ENCODE measurements at regions not wholly inside any gene's neighbourhood (a gene's known extent, or its start where the extent isn't known, plus 50 kb on each side); places are given as distances from the start of the nearest gene placed in this dataset.

DNA sequence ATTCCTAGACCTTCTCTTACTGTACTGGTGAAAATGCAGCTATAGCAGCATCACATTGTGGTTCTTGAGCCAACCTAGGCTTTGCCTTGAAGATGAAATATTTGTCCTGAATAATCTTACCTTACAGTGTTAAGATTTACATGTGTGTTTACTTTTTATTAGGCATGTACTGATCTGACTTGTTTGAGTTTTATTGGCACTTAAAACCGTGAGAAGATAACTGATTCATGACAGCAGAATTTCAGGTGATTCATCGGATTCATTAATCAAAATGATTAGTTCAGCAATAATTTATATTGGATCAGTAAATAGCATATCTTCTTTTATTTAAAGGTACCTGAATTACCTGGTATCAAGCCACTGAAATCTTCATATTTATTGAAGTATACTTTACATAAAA is 296.3 kb downstream of the KLF5 start:
- DNase-seq (ENCODE audit: low read depth) (no peak), FAIRE-seq (no peak)
- no peaks in the 10 kb centered on the region for H3K36me3 Mint-ChIP-seq (ENCODE audit: low read depth, unreplicated experiment)
- no peak overlapping the region for H3K27ac Mint-ChIP-seq (ENCODE audit: unreplicated experiment)
- H3K27me3 Mint-ChIP-seq (ENCODE audit: low read depth, unreplicated experiment): no peaks in the 10 kb centered on the region
- no peak overlapping the region for H3K4me3 ChIP-seq (ENCODE audit: insufficient read depth, low read depth, low read length)
- H3K4me3 Mint-ChIP-seq (ENCODE audit: unreplicated experiment): no peak overlapping the region
- TF ChIP-seq EZH2 (IDR thresholded peaks at IDR 0.05; ENCODE audit: insufficient read depth, low read length): no peak
- TF ChIP-seq, protein P1, sequence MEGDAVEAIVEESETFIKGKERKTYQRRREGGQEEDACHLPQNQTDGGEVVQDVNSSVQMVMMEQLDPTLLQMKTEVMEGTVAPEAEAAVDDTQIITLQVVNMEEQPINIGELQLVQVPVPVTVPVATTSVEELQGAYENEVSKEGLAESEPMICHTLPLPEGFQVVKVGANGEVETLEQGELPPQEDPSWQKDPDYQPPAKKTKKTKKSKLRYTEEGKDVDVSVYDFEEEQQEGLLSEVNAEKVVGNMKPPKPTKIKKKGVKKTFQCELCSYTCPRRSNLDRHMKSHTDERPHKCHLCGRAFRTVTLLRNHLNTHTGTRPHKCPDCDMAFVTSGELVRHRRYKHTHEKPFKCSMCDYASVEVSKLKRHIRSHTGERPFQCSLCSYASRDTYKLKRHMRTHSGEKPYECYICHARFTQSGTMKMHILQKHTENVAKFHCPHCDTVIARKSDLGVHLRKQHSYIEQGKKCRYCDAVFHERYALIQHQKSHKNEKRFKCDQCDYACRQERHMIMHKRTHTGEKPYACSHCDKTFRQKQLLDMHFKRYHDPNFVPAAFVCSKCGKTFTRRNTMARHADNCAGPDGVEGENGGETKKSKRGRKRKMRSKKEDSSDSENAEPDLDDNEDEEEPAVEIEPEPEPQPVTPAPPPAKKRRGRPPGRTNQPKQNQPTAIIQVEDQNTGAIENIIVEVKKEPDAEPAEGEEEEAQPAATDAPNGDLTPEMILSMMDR (IDR thresholded peaks at IDR 0.05; ENCODE audit: insufficient read depth, low read depth, low read length): no peak
- no peak overlapping the region for H3K27ac ChIP-seq (ENCODE audit: low read depth, low read length)
- H3K36me3 ChIP-seq (ENCODE audit: insufficient read depth, low read length): no peaks in the 10 kb centered on the region
- H4K20me1 ChIP-seq (ENCODE audit: insufficient read depth, low read length): no peaks in the 10 kb centered on the region
- no peak overlapping the region for H2AFZ ChIP-seq (ENCODE audit: low read depth, low read length)
- no peak overlapping the region for H3K9ac ChIP-seq (ENCODE audit: low read length)
- no peak overlapping the region for H3K4me2 ChIP-seq (ENCODE audit: low read length)
- no peaks in the 10 kb centered on the region for H3K4me1 ChIP-seq (ENCODE audit: insufficient read depth, low read length)
- peaks cover 3% of the 10 kb centered on the region for H3K9me3 Mint-ChIP-seq (ENCODE audit: unreplicated experiment)
- H3K27me3 ChIP-seq (ENCODE audit: insufficient read depth, low read length): no peaks in the 10 kb centered on the region
- no peaks in the 10 kb centered on the region for H3K4me1 Mint-ChIP-seq (ENCODE audit: low read depth, unreplicated experiment)
- H3K9me3 ChIP-seq (ENCODE audit: insufficient read depth, low read depth, low read length): no peaks in the 10 kb centered on the region
- no peaks in the 10 kb centered on the region for H3K79me2 ChIP-seq (ENCODE audit: insufficient read depth, low read length)

DNA sequence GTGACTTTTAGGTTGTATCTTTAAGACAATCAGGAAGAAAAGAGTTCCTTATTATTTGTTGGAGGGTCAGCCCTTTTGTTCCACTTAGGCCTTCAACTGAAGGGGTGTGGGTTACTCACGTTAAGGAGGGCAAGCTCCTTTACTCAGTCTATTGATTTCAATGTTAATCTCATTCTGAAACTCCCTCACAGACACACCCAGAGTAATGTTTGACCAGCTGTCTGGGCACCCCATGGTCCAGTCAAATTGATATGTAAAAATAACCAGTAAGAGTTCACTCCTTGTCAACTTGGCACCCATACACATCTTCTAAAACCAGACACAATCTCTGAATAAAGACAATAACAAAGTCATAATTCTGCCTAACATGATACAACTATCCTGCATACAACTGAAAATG is 292.9 kb downstream of the KLF5 start:
- peaks cover 3% of the 10 kb centered on the region for H3K9me3 Mint-ChIP-seq (ENCODE audit: unreplicated experiment)
- no peaks in the 10 kb centered on the region for H3K36me3 Mint-ChIP-seq (ENCODE audit: low read depth, unreplicated experiment)
- H3K4me3 Mint-ChIP-seq (ENCODE audit: unreplicated experiment): no peak overlapping the region
- H3K9ac ChIP-seq (ENCODE audit: low read length): no peak overlapping the region
- H3K4me1 ChIP-seq (ENCODE audit: insufficient read depth, low read length): no peaks in the 10 kb centered on the region
- no peaks in the 10 kb centered on the region for H3K27me3 ChIP-seq (ENCODE audit: insufficient read depth, low read length)
- H3K36me3 ChIP-seq (ENCODE audit: insufficient read depth, low read length): no peaks in the 10 kb centered on the region
- H3K27ac ChIP-seq (ENCODE audit: low read depth, low read length): no peak overlapping the region
- H3K9me3 ChIP-seq (ENCODE audit: insufficient read depth, low read depth, low read length): no peaks in the 10 kb centered on the region
- FAIRE-seq: no peak
- no peak for TF ChIP-seq EZH2 (IDR thresholded peaks at IDR 0.05; ENCODE audit: insufficient read depth, low read length)
- TF ChIP-seq, protein P1 (IDR thresholded peaks at IDR 0.05; ENCODE audit: insufficient read depth, low read depth, low read length): no peak
- no peaks in the 10 kb centered on the region for H4K20me1 ChIP-seq (ENCODE audit: insufficient read depth, low read length)
- no peak overlapping the region for H3K4me2 ChIP-seq (ENCODE audit: low read length)
- no peak overlapping the region for H3K27ac Mint-ChIP-seq (ENCODE audit: unreplicated experiment)
- H3K79me2 ChIP-seq (ENCODE audit: insufficient read depth, low read length): no peaks in the 10 kb centered on the region
- no peak for DNase-seq (ENCODE audit: low read depth)
- no peaks in the 10 kb centered on the region for H3K27me3 Mint-ChIP-seq (ENCODE audit: low read depth, unreplicated experiment)
- no peaks in the 10 kb centered on the region for H3K4me1 Mint-ChIP-seq (ENCODE audit: low read depth, unreplicated experiment)
- H3K4me3 ChIP-seq (ENCODE audit: insufficient read depth, low read depth, low read length): no peak overlapping the region
- no peak overlapping the region for H2AFZ ChIP-seq (ENCODE audit: low read depth, low read length)

DNA sequence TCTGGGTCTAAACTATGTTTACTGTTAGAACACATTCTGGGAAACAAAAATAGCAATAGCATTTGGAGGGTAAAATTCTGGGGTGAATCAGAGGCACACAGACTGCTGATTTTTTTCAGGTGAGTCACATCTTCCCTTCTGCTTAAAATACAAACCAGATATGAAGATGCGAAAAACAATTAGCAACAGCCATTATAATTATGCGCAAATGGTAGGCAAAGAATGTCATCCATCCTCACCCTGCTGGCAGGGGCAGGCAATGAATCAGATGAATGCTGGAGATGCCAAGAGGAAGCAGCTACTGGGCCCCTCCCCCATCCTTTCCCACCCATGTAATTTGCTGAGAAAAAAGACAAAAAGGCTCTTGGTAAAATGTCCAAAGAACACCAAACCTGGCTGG is 282.9 kb downstream of the KLF5 start:
- no peaks in the 10 kb centered on the region for H3K36me3 Mint-ChIP-seq (ENCODE audit: low read depth, unreplicated experiment)
- H3K27me3 Mint-ChIP-seq (ENCODE audit: low read depth, unreplicated experiment): no peaks in the 10 kb centered on the region
- peaks cover 8% of the 10 kb centered on the region for H3K4me1 ChIP-seq (ENCODE audit: insufficient read depth, low read length)
- no peaks in the 10 kb centered on the region for H3K9me3 ChIP-seq (ENCODE audit: insufficient read depth, low read depth, low read length)
- H3K36me3 ChIP-seq (ENCODE audit: insufficient read depth, low read length): no peaks in the 10 kb centered on the region
- no peaks in the 10 kb centered on the region for H3K27me3 ChIP-seq (ENCODE audit: insufficient read depth, low read length)
- H3K4me1 Mint-ChIP-seq (ENCODE audit: low read depth, unreplicated experiment): peaks cover 21% of the 10 kb centered on the region
- no peaks in the 10 kb centered on the region for H3K79me2 ChIP-seq (ENCODE audit: insufficient read depth, low read length)
- TF ChIP-seq, protein P1 (IDR thresholded peaks at IDR 0.05; ENCODE audit: insufficient read depth, low read depth, low read length): no peak
- no peak for TF ChIP-seq EZH2 (IDR thresholded peaks at IDR 0.05; ENCODE audit: insufficient read depth, low read length)
- H3K4me3 Mint-ChIP-seq (ENCODE audit: unreplicated experiment): no peak overlapping the region
- no peaks in the 10 kb centered on the region for H4K20me1 ChIP-seq (ENCODE audit: insufficient read depth, low read length)
- H3K4me3 ChIP-seq (ENCODE audit: insufficient read depth, low read depth, low read length): no peak overlapping the region
- peak overlapping the region; percentile 49 for H3K4me2 ChIP-seq (ENCODE audit: low read length)
- no peak overlapping the region for H3K27ac Mint-ChIP-seq (ENCODE audit: unreplicated experiment)
- H2AFZ ChIP-seq (ENCODE audit: low read depth, low read length): peak overlapping the region; percentile 23
- H3K9ac ChIP-seq (ENCODE audit: low read length): no peak overlapping the region
- DNase-seq (ENCODE audit: low read depth): peak; percentile 79
- H3K9me3 Mint-ChIP-seq (ENCODE audit: unreplicated experiment): no peaks in the 10 kb centered on the region
- no peak for FAIRE-seq
- peak overlapping the region; percentile 32 for H3K27ac ChIP-seq (ENCODE audit: low read depth, low read length)
